ENCODE measurements at regions not wholly inside any gene's neighbourhood (a gene's known extent, or its start where the extent isn't known, plus 50 kb on each side); places are given as distances from the start of the nearest gene placed in this dataset.
"Not testable (repeated sequence)": the region's sequence is repeated elsewhere in the genome, so short reads cannot be mapped to it uniquely, and the experiment has no call there.

DNA sequence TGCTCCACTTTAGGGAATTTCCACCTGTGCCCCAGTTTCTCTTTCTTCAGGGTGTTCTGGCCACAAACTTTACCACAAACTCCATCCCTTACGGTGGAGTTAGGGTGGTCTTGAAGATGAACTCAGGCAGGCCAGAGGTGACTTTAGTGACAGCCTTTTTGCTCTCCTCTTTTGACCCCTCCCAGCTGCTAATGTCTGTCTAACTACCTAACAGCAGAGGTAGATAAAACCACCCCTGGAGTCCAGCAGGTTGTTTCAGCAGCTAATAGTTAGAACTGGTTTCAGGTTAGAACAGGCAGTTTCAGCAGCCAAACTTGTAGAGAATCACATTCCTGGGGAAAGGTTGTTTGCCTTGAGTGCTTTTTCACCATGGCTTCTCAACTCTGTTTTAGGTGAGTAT, 971.3 kb upstream of the CDH18 start:
- no peaks in the 10 kb centered on the region for H3K4me1 ChIP-seq
- WGBS, 2 donors: 87 to 98% methylated on average over 1 of the region's 1 CpG
- H3K9me3 ChIP-seq: peaks cover 0 to 24% (median 0%) of the 10 kb centered on the region in 11 donors
- no peaks in the 10 kb centered on the region for H3K27me3 ChIP-seq
- DNase-seq (no peak), ATAC-seq (no peak)
- H3K4me3 ChIP-seq: no peak overlapping the region
- intact Hi-C loops (cut with DNase I): no loop called here
- no peak overlapping the region for H3K27ac ChIP-seq
- no peaks in the 10 kb centered on the region for H3K36me3 ChIP-seq
- TF ChIP-seq, protein P1, sequence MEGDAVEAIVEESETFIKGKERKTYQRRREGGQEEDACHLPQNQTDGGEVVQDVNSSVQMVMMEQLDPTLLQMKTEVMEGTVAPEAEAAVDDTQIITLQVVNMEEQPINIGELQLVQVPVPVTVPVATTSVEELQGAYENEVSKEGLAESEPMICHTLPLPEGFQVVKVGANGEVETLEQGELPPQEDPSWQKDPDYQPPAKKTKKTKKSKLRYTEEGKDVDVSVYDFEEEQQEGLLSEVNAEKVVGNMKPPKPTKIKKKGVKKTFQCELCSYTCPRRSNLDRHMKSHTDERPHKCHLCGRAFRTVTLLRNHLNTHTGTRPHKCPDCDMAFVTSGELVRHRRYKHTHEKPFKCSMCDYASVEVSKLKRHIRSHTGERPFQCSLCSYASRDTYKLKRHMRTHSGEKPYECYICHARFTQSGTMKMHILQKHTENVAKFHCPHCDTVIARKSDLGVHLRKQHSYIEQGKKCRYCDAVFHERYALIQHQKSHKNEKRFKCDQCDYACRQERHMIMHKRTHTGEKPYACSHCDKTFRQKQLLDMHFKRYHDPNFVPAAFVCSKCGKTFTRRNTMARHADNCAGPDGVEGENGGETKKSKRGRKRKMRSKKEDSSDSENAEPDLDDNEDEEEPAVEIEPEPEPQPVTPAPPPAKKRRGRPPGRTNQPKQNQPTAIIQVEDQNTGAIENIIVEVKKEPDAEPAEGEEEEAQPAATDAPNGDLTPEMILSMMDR (IDR thresholded peaks at IDR 0.05): no peak

DNA sequence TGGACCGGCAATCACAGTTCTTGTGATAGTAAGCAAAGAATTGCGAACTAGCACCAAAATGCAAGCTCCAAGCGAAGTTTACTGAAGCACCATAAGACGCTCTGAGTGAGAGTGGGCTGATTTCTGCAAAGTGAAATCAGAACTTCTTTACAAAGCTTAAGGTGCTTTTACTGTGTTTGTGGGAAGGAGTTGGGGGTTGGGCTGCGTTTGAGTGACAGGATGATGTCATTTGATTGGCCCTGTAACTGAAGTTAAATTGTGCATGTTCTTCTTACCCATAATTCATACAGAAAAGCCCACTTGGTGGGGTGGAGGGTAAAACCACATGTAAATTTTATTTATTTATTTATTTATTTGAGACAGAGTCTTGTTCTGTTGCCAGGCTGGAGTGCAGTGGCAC, 970.6 kb upstream of the CDH18 start:
- H3K4me3 ChIP-seq: no peak overlapping the region
- ATAC-seq: no peak
- TF ChIP-seq, protein P1 (IDR thresholded peaks at IDR 0.05): no peak
- no peaks in the 10 kb centered on the region for H3K4me1 ChIP-seq
- 85 to 89% methylated on average over 5 of the region's 5 CpGs for WGBS, 2 donors
- no peak for DNase-seq
- no peaks in the 10 kb centered on the region for H3K36me3 ChIP-seq
- intact Hi-C loops (cut with DNase I): no loop called here
- no peak overlapping the region for H3K27ac ChIP-seq
- H3K9me3 ChIP-seq: peaks cover 0 to 31% (median 0%) of the 10 kb centered on the region in 11 donors
- no peaks in the 10 kb centered on the region for H3K27me3 ChIP-seq

DNA sequence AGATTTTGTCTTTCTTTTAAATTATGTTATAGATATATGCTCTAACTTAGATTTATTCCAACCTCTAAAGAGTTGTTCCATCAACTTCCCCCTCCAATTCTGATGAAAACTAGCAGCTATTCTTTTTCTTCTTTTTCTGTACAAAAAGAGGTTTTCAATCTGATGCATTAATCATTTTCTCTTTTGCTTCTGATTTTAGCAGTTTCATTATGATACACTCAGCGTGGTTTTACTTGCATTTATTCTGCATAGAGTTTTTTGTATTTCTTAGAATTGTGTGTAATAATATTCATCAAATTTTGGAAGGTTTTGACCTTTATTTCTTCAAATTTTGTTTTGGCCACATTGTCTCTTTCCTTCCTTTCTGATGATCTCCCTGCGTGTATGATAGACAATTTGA, 968.1 kb upstream of the CDH18 start:
- no peak overlapping the region for H3K4me3 ChIP-seq
- intact Hi-C loops (cut with DNase I): no loop called here
- DNase-seq: no peak
- ATAC-seq: no peak
- H3K4me1 ChIP-seq: no peaks in the 10 kb centered on the region
- H3K9me3 ChIP-seq: peaks cover 0 to 28% (median 0%) of the 10 kb centered on the region in 11 donors
- TF ChIP-seq, protein P1 (IDR thresholded peaks at IDR 0.05): no peak
- no peaks in the 10 kb centered on the region for H3K36me3 ChIP-seq
- WGBS, 2 donors: 73 to 77% methylated on average over 2 of the region's 2 CpGs
- H3K27ac ChIP-seq: no peak overlapping the region
- H3K27me3 ChIP-seq: no peaks in the 10 kb centered on the region

DNA sequence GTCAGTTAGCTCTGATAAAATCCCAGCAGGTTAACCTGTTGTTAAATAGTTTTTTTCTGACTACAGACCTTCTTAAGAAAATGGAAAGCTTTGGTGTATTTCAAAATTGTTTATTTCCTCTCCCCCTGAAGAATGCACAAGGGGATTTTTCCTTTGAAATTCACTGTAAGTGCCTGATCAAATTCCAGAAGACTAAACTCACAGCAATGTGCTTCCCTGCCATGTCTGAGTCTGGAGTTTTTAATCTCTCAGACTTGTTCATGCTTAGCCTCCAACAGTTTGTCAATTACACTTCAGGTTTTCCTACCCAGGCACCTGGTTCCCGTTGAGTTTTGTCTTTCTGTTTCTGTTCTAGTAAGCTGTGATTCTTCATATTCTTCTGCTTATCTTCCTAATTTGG, 961.6 kb upstream of the CDH18 start:
- Histone ChIP-seq H3K36me3 (no peaks in the 10 kb centered on the region), H3K4me3 (no peak overlapping the region), H3K27me3 (no peaks in the 10 kb centered on the region), H3K27ac (no peak overlapping the region), H3K4me1 (no peaks in the 10 kb centered on the region), H3K9me3 (peaks cover 0 to 20% (median 0%) of the 10 kb centered on the region in 11 donors)
- intact Hi-C loops (cut with DNase I): no loop called here
- WGBS, 2 donors: 10 to 12% methylated on average over 1 of the region's 1 CpG
- TF ChIP-seq, protein P1 (IDR thresholded peaks at IDR 0.05): no peak
- DNase-seq: no peak
- ATAC-seq: no peak

DNA sequence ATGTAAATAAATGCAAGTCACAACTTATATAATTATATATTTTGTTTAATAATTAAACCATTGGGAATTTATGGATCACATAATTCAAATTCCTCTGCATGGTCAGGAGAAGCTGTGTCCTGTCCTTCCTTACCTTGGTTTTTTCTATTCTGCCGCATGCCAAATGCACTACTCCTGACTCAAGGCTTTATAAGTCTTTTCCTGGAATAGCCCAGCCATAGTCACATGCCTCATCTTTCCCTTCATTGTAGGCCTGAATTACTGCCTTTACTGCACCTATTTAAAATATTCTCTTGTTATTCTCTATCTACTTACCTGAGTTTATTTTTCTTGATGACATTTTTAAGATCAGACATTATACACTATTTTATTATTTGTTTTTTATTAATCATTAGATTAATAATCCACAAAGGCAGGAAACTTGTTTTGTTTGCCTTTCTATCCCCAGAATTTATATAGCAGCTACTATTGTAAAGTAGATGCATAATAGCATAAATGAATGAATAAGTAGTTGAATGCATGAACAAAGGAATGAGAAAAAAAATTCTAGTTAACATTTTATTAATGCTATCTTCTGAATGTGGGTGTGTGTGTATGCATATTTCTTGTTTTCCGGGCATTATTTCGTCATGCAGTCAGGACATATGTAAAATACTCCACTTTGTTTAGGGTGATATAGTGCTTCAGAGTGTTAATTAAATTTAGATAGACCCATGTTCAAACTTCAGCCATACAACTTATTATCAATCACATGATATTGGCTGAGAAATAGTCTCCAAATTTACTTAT, 955.4 kb upstream of the CDH18 start:
- whole genome bisulfite sequencing, 2 donors: 86% methylated on average over 3 of the region's 3 CpGs
- ATAC-seq; H3K4me1 ChIP-seq; DNase-seq; H3K27ac ChIP-seq; H3K4me3 ChIP-seq; intact Hi-C loops (cut with DNase I); H3K27me3 ChIP-seq; H3K36me3 ChIP-seq: not testable (repeated sequence)
- peaks cover 0 to 11% (median 0%) of the 10 kb centered on the region in 11 donors for H3K9me3 ChIP-seq

DNA sequence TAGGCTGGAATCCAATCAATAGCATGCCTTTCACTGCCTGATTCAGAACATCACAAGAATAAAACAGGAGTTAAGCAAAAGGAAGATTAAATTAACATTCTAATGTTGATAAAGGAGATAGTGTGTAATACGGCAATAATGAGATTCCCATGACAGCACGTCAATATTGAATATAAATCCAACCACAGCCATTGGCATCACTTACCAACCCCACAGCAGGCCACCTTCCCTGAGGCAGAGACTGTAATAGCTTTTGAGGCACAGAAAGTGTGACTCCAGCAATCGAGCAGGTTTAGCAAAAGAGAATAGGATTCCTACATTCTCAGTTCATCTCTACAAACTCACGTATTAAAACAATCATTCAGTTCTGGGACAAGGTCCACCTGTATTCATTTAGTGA, 954.6 kb upstream of the CDH18 start:
- 80 to 83% methylated on average over 4 of the region's 4 CpGs for WGBS, 2 donors
- peaks cover 0 to 11% (median 0%) of the 10 kb centered on the region in 11 donors for H3K9me3 ChIP-seq
- H3K27ac ChIP-seq; intact Hi-C loops (cut with DNase I); DNase-seq; H3K4me3 ChIP-seq; ATAC-seq; H3K36me3 ChIP-seq; H3K4me1 ChIP-seq; H3K27me3 ChIP-seq: not testable (repeated sequence)

DNA sequence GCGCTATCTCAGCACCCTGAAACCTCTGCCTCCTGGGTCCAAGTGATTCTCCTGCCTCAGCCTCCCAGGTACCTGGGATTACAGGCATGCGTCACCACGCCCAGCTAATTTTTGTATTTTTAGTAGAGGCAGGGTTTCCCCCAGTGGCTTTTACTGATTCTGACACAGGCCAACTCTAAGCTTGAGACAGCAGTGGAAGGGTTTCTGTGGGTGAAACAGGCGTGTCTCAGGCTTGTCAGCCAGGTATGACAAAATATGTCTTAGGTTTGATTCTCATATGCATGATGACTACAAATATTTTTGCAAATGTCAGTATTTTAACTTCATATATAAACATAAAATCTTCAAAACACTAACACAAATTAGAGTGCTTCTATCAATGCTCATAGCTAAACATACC, 952.8 kb upstream of the CDH18 start:
- intact Hi-C loops (cut with DNase I); H3K27ac ChIP-seq; DNase-seq; H3K36me3 ChIP-seq; ATAC-seq; H3K4me1 ChIP-seq; H3K9me3 ChIP-seq; H3K4me3 ChIP-seq; H3K27me3 ChIP-seq: not testable (repeated sequence)
- 80 to 85% methylated on average over 3 of the region's 4 CpGs for WGBS, 2 donors

DNA sequence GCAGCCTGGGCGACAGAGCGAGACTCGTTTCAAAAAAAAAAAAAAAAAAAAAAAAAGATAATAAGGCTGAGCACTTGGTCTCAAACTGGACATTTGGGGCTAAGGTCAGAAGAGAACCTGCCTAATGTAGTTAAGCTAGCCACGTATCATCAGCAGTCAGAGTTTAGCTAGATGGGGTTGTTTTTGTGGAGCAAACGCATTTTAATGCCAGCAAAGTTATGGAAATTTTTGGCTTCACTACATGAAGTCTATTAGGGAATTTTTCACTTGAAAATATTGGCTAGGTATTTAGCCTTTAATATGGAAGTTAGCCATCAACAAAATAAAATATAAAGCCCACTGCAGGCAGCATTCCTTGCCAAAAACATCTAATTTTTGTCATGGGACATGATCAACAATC, 902.9 kb upstream of the CDH18 start:
- ATAC-seq: not testable (repeated sequence)
- WGBS, 2 donors: 80 to 91% methylated on average over 5 of the region's 5 CpGs

More for the DNA sequence above, 902.9 kb upstream of the CDH18 start:
- H3K4me3 ChIP-seq; H3K27me3 ChIP-seq; H3K36me3 ChIP-seq; intact Hi-C loops (cut with DNase I); H3K27ac ChIP-seq; DNase-seq; H3K4me1 ChIP-seq; H3K9me3 ChIP-seq: not testable (repeated sequence)
